WTC11 (cell line): ENCODE measurements at regions not wholly inside any gene's neighbourhood (a gene's known extent, or its start where the extent isn't known, plus 50 kb on each side); places are given as distances from the start of the nearest gene placed in this dataset.

Experiments used
- CTCF ChIP-seq: fragments of 200-600 bp; IDR thresholded peaks from 2 replicates; pipeline ENCODE4 v1.8.0; 2022; ENCODE audit warnings: antibody characterized with exemption
- E2F1 ChIP-seq: sonication (generic); formaldehyde crosslinking; IDR thresholded peaks from 2 replicates; pipeline ENCODE4 v1.8.0; 2022; ENCODE audit warnings: mild to moderate bottlenecking, missing genetic modification reagents
- FOXJ3 ChIP-seq: sonication (generic); formaldehyde crosslinking; IDR thresholded peaks from 2 replicates; pipeline ENCODE4 v1.9.0; 2021; ENCODE audit warnings: missing genetic modification reagents, mild to moderate bottlenecking, borderline replicate concordance

GRCh38 chr16:85273293-85273692 is 161.0 kb upstream of the CIBAR2 start:
- TF ChIP-seq FOXJ3 (CRISPR knock-in tag) (no peak), E2F1 (CRISPR knock-in tag) (no peak), CTCF (no peak)
